Body of pancreas (tissue), 4 donors: ENCODE measurements at regions not wholly inside any gene's neighbourhood (a gene's known extent, or its start where the extent isn't known, plus 50 kb on each side); places are given as distances from the start of the nearest gene placed in this dataset.

Experiments
- CTCF ChIP-seq, 7 experiments: fragments of 450-650 bp in 4 of 7; fragments of 200-600 bp in 3 of 7; sonication (generic) in 3 of 7; IDR thresholded peaks; one replicate each; pipeline ENCODE4 v1.5.1; 2016 to 2019; ENCODE audit warnings: antibody characterized with exemption in 7 of 7
- POLR2A ChIP-seq, 3 donors: fragments of 450-650 bp; IDR thresholded peaks; one replicate each; pipeline ENCODE4 v1.6.1; 2016; ENCODE audit warnings: antibody characterized with exemption in 3 of 3, mild to moderate bottlenecking in 2 of 3

DNA sequence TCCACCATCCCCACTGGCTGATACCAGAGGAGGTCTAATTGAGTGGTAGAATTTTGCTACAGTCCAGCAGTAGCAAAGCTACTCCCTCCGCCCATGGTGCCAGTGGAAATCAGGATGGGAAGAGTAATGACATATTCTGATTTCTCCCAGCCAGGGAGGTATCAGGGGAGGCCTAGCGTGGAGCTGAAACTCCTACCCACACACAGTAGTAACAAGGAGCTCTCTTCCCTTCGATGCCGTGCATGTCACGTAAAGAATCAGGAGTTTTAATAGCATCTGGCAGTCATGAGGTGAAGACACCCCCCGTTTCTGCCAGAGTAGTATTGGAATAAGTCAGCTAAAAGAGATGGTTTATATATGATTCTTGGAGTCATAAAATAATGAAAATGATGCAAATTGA is 786.8 kb upstream of the DDX18 start:
- no peak for TF ChIP-seq CTCF (IDR thresholded peaks at IDR 0.05)
- TF ChIP-seq POLR2A (IDR thresholded peaks at IDR 0.05): no peak
